HepG2 (cell line): ENCODE measurements at regions not wholly inside any gene's neighbourhood (a gene's known extent, or its start where the extent isn't known, plus 50 kb on each side); places are given as distances from the start of the nearest gene placed in this dataset.

Experiments
- ATAC-seq: fragments of 200-7000 bp; cut with Tn5 transposase; 3 replicates; pipeline ENCODE4 v1.9.1; 2020; ENCODE audit warnings: mild to moderate bottlenecking, moderate library complexity
- BruUV-seq: library from RNA; stranded (reverse); fragments of 400-500 nt; replicated peaks from 2 replicates; lab custom pipeline; 2021; lab: Mats Ljungman, UMichigan
- CTCF ChIA-PET: fragments of 300-600 bp; formaldehyde crosslinking; extraction: SDS; loops from one replicate; lab custom pipeline; 2021; ENCODE audit warnings: low total read pairs, inconsistent platforms, low intra/inter-chr PET ratio; lab: Yijun Ruan, JAX
- POLR2A ChIA-PET: fragments of 350-600 bp; sonication (Branson Sonifier 250); formaldehyde crosslinking; loops from one replicate; lab custom pipeline; 2020; ENCODE audit warnings: antibody characterized with exemption, inconsistent platforms; lab: Yijun Ruan, JAX
- DNase-seq: peaks from one replicate; pipeline ENCODE4 v3.0.0-alpha.2; 2015; ENCODE audit warnings: low spot score
- FAIRE-seq: peaks from 3 replicates; lab custom pipeline; 2011; peaks lifted over from hg19 to GRCh38; lab: Jason Lieb, UNC
- H2AFZ ChIP-seq: one replicate; pipeline ENCODE4 v1.6.1; 2011; ENCODE audit warnings: low read length, inconsistent platforms
- H3K27ac ChIP-seq: fragments of 300-600 bp; 3 replicates; pipeline ENCODE4 v1.8.0; 2011; ENCODE audit warnings: mixed run types, mild to moderate bottlenecking, mixed read lengths, low read length, inconsistent platforms; ENCODE audit not compliant: insufficient read depth; ENCODE audit errors: extremely low read length
- H3K27me3 ChIP-seq, 2 experiments: fragments of 200-600 bp in 1 of 2; 2 replicates in 1 of 2; 3 replicates in 1 of 2; pipeline versions ENCODE4 v1.6.0 to v1.8.0; 2011; ENCODE audit warnings: low read length in 2 of 2, mild to moderate bottlenecking in 2 of 2, moderate library complexity in 2 of 2, inconsistent platforms in 1 of 2; ENCODE audit not compliant: insufficient read depth in 2 of 2, control insufficient read depth in 1 of 2
- H3K36me3 ChIP-seq, 2 experiments: fragments of 200-600 bp in 1 of 2; replicated peaks in 1 of 2; 2 replicates in 1 of 2; 3 replicates in 1 of 2; pipeline versions ENCODE4 v1.5.1 to v1.8.0; 2011; ENCODE audit warnings: low read length in 2 of 2, inconsistent platforms in 1 of 2; ENCODE audit not compliant: insufficient read depth in 2 of 2, control insufficient read depth in 1 of 2
- H3K4me1 ChIP-seq: 2 replicates; pipeline ENCODE4 v1.5.1; 2012; ENCODE audit warnings: low read length, inconsistent platforms; ENCODE audit not compliant: insufficient read depth
- H3K4me2 ChIP-seq: 2 replicates; pipeline ENCODE4 v1.6.0; 2011; ENCODE audit warnings: low read depth, low read length, inconsistent platforms
- H3K4me3 ChIP-seq, 3 experiments: fragments of 200-600 bp in 1 of 3; sonication (generic), shearing (Covaris generic) in 1 of 3; replicated peaks in 1 of 3; 2 replicates each; pipeline ENCODE4 v1.5.1; 2011 to 2016; ENCODE audit warnings: low read length in 3 of 3, inconsistent platforms in 2 of 3, low read depth in 2 of 3, mild to moderate bottlenecking in 2 of 3, control low read depth in 1 of 3, mixed read lengths in 1 of 3; ENCODE audit not compliant: insufficient read depth in 1 of 3
- H3K79me2 ChIP-seq: one replicate; pipeline ENCODE4 v1.6.1; 2011; ENCODE audit warnings: low read length, inconsistent platforms; ENCODE audit not compliant: insufficient read depth
- H3K9ac ChIP-seq: 2 replicates; pipeline ENCODE4 v1.6.0; 2011; ENCODE audit warnings: mild to moderate bottlenecking, low read depth, low read length, inconsistent platforms; ENCODE audit not compliant: insufficient read depth
- H3K9me3 ChIP-seq: 2 replicates; pipeline ENCODE4 v1.5.1; 2012; ENCODE audit warnings: mild to moderate bottlenecking, low read length
- H4K20me1 ChIP-seq: 2 replicates; pipeline ENCODE4 v1.6.0; 2011; ENCODE audit warnings: inconsistent platforms, mild to moderate bottlenecking, low read length, moderate library complexity; ENCODE audit not compliant: insufficient read depth
- BCL6 ChIP-seq: IDR thresholded peaks from 2 replicates; pipeline ENCODE4 v1.6.1; 2016; ENCODE audit warnings: missing genetic modification reagents, missing compliant biosample characterization
- KAT8 ChIP-seq: IDR thresholded peaks from 2 replicates; pipeline ENCODE4 v1.6.1; 2016; ENCODE audit warnings: missing genetic modification reagents, missing compliant biosample characterization
- ZNF235 ChIP-seq: sonication (generic); formaldehyde crosslinking; IDR thresholded peaks from 2 replicates; pipeline ENCODE4 v1.8.1; 2023; ENCODE audit warnings: mild to moderate bottlenecking, missing genetic modification reagents, borderline replicate concordance
- ZNF510 ChIP-seq: sonication (generic); formaldehyde crosslinking; IDR thresholded peaks from 2 replicates; pipeline ENCODE4 v1.4.0; 2020; ENCODE audit warnings: low read depth, mild to moderate bottlenecking, missing genetic modification reagents
- in situ Hi-C: cut with HindIII; loops from 2 replicates; pipeline ENCODE4 v1.10.0; 2017; ENCODE audit warnings: low pct_unique_long_range_greater_than_20kb; ENCODE audit not compliant: extremely low pct_ligation_motif_present
- intact Hi-C: fragments of 100-400 bp; cut with micrococcal nuclease; formaldehyde crosslinking; loops from one replicate; pipeline ENCODE4 v1.10.0; 2022; ENCODE audit not compliant: unreplicated experiment
- TF ChIP-seq, protein P1 (sequence below): IDR thresholded peaks from 2 replicates; pipeline ENCODE4 v1.6.1; 2016; ENCODE audit warnings: control low read depth

DNA sequence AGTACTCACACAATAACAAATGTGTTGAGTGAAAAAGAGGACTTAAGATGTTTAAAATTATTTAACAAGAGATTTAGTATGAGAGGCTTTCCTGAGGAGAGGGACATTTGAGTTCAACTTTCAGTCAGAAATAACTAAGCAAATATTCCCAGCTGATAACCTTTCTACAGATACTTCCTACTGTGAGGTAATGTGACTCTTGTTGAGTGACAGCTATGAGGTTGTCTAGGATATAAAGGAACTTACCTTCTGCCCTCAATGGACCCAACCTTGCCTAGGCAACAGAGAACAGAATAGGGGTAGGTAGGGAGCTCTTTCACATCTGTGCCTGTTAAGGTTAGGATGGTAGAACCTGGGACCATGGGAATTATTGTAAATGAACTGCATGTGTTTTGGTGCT, 54.7 kb downstream of the GLUD2 start:
- H3K4me1 ChIP-seq, result peaks cover 9% of the 10 kb centered on the region; the same call in 1 of the 2 replicates
- H3K4me3 ChIP-seq, result no peak overlapping the region
- CTCF ChIA-PET, result no interaction called here
- no peak for DNase-seq
- no peaks in the 10 kb centered on the region for H3K9me3 ChIP-seq
- H3K27ac ChIP-seq, result no peak overlapping the region
- BruUV-seq, result no TSS peak
- TF ChIP-seq BCL6 (CRISPR knock-in tag), result 0 out of 2 replicates have a peak, but pooled peaks have one; percentile 36
- no peak for TF ChIP-seq ZNF235 (CRISPR knock-in tag)
- TF ChIP-seq, protein P1, sequence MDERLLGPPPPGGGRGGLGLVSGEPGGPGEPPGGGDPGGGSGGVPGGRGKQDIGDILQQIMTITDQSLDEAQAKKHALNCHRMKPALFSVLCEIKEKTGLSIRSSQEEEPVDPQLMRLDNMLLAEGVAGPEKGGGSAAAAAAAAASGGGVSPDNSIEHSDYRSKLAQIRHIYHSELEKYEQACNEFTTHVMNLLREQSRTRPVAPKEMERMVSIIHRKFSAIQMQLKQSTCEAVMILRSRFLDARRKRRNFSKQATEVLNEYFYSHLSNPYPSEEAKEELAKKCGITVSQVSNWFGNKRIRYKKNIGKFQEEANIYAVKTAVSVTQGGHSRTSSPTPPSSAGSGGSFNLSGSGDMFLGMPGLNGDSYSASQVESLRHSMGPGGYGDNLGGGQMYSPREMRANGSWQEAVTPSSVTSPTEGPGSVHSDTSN (CRISPR knock-in tag), result peak; percentile 67
- no peak for TF ChIP-seq ZNF510 (CRISPR knock-in tag)
- TF ChIP-seq, all 625 proteins: peak for 2
- H3K36me3 ChIP-seq, result no peaks in the 10 kb centered on the region
- intact Hi-C loops, result no loop called here
- no peaks in the 10 kb centered on the region for H3K27me3 ChIP-seq
- in situ Hi-C loops, result no loop called here
- H3K4me2 ChIP-seq, result no peak overlapping the region
- no peaks in the 10 kb centered on the region for H4K20me1 ChIP-seq
- FAIRE-seq (no peak), ATAC-seq (peak; percentile 30; the same call in 1 of the 3 replicates)
- H3K9ac ChIP-seq, result no peak overlapping the region
- POLR2A ChIA-PET, result no interaction called here
- H2AFZ ChIP-seq, result no peak overlapping the region
- H3K79me2 ChIP-seq, result no peaks in the 10 kb centered on the region

DNA sequence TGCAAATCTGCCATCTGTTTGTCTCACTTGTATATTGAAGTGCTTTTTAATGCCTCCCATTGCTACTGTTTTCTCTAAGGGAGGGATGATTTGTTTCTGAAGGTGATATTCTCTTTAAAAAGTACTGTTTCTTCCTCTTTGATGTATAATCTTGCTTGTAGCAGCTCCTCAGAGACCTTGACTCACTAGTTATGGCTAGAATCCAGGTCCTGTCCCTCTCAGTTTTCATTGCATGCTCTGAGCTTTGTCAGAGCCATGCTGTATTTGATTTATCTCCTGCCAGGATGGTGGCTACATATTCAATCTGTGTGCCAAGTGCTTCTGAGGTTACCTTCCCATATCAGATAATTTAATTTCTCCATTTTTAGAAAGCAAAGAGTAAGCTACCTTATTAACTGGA, 56.0 kb downstream of the GLUD2 start:
- Histone ChIP-seq H2AFZ (no peak overlapping the region), H3K4me3 (no peak overlapping the region), H4K20me1 (no peaks in the 10 kb centered on the region), H3K36me3 (no peaks in the 10 kb centered on the region), H3K27me3 (no peaks in the 10 kb centered on the region), H3K27ac (no peak overlapping the region), H3K9ac (no peak overlapping the region), H3K79me2 (no peaks in the 10 kb centered on the region), H3K4me2 (no peak overlapping the region), H3K4me1 (peaks cover 9% of the 10 kb centered on the region; the same call in 1 of the 2 replicates), H3K9me3 (no peaks in the 10 kb centered on the region)
- ChIA-PET POLR2A (no interaction called here), CTCF (no interaction called here)
- FAIRE-seq (no peak), DNase-seq (no peak), ATAC-seq (no peak)
- no peak for TF ChIP-seq KAT8
- in situ Hi-C loops (no loop called here), intact Hi-C loops (no loop called here)
- no TSS peak for BruUV-seq
